ENCODE measurements at regions not wholly inside any gene's neighbourhood (a gene's known extent, or its start where the extent isn't known, plus 50 kb on each side); places are given as distances from the start of the nearest gene placed in this dataset.
"Not testable (repeated sequence)": the region's sequence is repeated elsewhere in the genome, so short reads cannot be mapped to it uniquely, and the experiment has no call there.

DNA sequence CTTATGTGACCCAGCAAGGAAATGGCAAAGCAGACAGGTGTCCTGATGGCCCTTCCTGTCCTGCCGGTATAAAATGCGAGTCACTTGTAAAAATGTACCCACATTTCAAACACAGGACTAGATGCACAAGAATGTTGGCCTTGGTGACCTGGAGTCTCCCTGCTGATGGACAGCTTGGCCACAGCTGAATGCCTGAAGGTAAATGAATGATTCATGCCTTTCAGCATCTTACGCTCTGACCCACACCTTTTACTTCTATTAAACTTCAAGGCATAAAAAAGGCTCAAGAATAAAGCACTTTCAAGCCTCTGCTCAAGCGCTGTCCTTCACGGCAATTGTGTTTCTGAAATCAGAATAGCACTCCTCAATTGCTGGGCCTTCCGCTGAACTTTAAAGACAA lies 228.0 kb upstream of the SLCO3A1 start:
- DNase-seq, result no peak

- DNase-seq, result no peak
These were observed 225.8 kb upstream of the SLCO3A1 start for GRCh38 chr15:91627473-91628278.

DNA sequence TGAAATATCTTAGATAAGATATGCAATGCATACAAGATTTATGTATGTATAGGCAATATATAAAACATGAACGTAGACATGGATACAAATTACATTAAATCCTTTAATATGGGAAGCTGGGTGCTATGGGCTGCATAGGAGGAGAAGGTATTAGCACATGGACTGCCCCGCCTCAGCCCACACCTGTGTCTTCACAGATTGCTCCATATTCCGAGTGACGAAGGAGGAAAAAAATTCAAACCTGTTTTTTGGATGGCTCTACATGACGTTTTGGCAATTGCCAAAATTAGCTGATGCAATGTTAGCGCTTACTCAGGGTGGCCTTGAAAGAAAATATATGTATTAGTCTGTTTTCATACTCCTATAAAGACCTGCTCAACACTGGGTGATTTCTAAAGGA lies 223.4 kb upstream of the SLCO3A1 start:
- no peak for DNase-seq

- DNase-seq, result no peak
These were observed 221.3 kb upstream of the SLCO3A1 start for GRCh38 chr15:91632176-91632575.

DNA sequence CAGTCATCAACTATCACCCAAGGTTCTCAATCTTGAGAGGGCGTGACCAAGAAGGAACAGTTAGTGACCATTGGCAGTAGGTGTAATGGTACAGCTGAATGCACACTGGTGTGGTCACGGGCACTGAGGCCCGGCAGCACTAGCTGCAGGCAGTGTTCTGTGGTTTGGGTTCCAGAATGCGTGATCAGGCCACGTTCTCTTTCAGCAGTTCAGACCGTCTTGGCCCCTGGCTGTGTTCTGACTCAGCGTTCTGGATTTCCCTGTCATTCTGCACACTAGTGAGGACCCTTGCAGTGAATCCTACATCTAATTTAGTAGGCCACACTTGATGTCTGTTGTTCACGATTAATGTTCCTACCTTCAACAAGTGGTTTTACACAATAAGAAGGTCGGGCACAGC lies 220.5 kb upstream of the SLCO3A1 start:
- no peak for DNase-seq

GRCh38 chr15:91634179-91634578 lies 219.3 kb upstream of the SLCO3A1 start:
- no peak for DNase-seq

DNA sequence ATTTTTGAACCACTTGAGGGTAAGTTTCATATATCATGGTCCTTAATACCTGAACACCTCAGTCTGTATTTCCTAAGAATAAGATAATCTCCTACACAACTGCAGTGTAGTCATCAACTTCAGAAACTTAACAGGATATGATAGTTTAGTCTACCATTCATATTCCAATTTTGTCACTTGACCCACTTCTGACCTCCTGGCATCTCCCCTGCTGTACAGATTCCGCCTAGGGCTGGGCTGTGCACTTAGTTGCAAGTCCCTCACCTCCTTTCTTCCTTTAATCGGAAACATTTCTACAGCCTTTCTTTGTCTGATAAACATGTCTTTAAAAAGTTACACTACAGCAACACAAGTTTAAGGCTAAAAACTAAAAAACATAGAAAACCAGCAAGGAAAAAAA lies 218.4 kb upstream of the SLCO3A1 start:
- no peak for DNase-seq

DNA sequence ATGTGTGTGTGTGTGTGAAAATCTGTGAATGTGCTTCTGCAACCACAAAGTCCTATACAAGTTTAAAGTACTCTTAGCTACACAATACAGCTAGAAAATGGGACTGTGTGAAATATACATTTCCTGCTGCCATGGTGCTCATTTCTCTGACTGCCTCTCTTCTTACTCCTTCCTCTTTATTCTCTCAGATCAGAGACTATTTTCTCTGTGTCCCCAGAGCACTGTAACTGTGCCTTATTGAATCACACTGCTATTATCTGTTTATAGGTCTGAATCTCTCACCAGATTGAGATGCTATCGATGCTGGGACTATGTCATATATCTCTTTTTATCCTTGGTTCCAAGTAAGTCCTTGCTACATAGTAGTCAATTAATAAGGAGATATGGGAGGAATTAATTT lies 217.9 kb upstream of the SLCO3A1 start:
- no peak for DNase-seq

DNA sequence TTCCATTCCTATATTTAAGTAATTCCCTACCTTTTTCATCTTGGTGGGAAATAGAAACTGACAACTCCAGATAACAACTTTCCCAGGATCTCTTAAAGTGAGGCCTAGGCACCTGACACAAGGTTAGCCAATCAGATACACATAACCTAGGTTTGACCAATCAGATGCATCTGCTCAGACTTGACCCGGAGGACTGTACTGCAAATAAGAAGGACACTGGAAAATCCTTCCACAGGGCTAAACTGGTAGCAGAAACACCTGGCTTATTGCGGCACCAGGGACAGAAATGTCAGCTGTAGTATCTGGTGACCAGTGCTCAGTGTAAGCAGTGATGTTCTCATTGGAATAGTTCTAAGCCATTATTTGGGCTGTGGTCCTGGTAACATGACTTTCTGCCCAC lies 204.5 kb upstream of the SLCO3A1 start:
- no peak for DNase-seq

DNA sequence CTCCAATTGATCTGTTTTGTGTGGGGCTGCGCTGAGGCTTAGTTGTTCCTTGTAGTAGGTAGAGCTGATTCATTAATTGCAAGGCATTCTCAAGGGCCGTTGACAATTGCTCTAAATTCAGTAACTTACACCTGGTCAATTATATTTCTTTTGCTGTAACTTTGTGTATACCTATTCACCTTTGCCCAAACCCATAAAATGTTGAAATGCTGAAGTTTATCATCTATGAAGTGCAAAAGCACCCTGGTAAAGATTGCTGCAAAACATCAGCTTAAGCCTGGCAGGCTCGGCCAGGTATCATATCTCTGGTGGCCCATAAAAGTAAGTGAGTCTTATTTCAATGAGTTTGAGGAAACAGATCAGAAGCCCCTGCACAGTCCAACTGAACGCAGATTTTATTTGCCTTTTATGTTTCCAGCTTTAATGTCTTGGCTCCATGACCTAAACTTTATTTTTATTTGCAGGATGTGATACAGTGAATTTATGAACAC lies 203.6 kb upstream of the SLCO3A1 start:
- no peak for DNase-seq

GRCh38 chr15:91651251-91651650 lies 202.3 kb upstream of the SLCO3A1 start:
- no peak for DNase-seq

- DNase-seq, result no peak
These were observed 200.8 kb upstream of the SLCO3A1 start for GRCh38 chr15:91652610-91653207.

DNA sequence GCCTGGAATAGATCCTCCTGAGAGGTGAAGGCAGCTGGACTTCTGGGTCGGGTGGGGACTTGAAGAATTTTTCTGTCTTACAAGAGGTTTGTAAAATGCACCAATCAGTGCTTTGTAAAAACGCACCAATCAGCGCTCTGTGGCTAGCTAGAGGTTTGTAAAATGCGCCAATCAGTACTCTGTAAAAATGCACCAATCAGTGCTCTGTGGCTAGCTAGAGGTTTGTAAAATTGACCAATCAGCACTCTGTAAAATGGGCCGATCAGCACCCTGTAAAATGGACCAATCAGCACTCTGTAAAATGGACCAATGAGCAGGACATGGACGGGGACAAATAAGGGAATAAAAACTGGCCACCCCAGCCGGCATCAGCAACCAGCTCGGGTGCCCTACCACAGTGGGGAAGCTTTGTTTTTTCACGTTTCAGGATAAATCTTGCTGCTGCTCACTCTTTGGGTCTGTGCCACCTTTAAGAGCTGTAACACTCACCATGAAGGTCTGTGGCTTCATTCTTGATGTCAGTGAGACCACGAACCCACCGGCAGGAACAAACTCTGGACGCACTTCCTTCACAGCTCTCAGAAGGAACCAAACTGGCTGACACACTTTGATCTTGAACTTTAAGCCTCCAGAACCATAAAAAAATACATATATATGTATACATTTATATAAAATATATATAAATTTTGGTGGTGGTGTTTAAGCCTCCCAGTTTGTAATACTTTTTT lies 197.8 kb upstream of the SLCO3A1 start:
- not testable (repeated sequence) for DNase-seq

GRCh38 chr15:91660174-91660649 lies 193.3 kb upstream of the SLCO3A1 start:
- DNase-seq, result no peak

GRCh38 chr15:91664224-91664836 lies 189.2 kb upstream of the SLCO3A1 start:
- no peak for DNase-seq

- no peak for DNase-seq
These were observed 188.3 kb upstream of the SLCO3A1 start for GRCh38 chr15:91665212-91665611.

DNA sequence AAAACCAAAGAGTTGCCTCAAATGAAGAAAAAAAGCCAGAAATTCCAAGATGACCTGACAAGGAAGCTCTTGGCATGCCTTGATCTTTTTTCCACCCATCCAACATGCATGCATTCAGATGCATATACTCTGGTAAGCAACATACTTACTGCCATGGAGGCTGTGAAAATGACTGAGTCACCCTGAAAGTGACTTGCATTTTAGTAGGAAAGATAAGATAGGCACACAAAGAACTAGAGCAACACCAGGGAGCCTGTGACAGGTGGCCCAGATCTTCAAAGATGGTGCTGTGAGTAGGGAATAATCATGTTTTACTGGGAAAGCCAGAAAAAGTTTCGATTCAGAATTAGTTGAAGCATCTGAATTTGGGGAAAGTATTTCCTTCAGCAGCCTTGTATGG lies 185.1 kb upstream of the SLCO3A1 start:
- DNase-seq, result no peak

DNA sequence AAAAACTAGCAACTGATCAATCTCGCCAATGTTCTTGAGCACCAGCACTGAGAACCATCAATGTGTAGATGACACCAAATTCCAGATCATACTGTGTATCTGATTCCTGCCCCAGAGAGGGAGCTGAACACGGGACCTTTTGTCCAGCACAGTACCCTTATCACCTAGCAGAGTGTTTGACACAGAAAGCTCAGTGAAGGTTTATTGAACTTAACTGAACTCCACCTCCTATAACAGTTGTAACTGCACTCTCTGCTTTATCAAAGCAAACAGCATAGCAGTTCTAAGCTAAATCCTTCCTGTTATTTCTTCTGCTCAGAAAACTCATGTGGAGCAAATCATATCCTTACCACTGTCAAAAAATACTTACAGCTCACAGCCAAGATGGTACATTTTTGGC lies 183.4 kb upstream of the SLCO3A1 start:
- no peak for DNase-seq

- DNase-seq, result no peak
These were observed 175.5 kb upstream of the SLCO3A1 start for GRCh38 chr15:91678003-91678402.

- DNase-seq, result no peak
These were observed 174.1 kb upstream of the SLCO3A1 start for GRCh38 chr15:91679447-91679846.

GRCh38 chr15:91685436-91685835 lies 168.1 kb upstream of the SLCO3A1 start:
- DNase-seq, result no peak

DNA sequence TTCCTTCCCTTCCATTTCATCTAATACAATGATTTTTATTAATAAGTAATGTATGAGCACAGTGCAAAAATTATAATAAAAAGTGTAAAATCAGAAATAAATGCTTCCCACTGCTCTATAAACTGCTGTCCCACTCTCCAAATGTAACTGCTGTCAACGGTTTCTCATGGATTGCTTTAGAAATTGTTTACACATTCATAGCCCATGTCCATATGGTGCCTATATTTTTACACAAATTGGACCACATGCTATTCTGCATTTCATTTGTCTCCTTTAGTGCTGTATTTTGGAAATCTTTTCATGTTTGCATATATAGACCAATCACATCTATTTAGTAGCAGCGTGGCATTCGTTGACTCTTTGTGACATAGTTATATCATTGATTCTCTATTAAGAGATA lies 164.7 kb upstream of the SLCO3A1 start:
- DNase-seq, result no peak

GRCh38 chr15:91689377-91689776 lies 164.1 kb upstream of the SLCO3A1 start:
- no peak for DNase-seq

All from EL (cell line).